ENCODE measurements at regions not wholly inside any gene's neighbourhood (a gene's known extent, or its start where the extent isn't known, plus 50 kb on each side); places are given as distances from the start of the nearest gene placed in this dataset.

DNA sequence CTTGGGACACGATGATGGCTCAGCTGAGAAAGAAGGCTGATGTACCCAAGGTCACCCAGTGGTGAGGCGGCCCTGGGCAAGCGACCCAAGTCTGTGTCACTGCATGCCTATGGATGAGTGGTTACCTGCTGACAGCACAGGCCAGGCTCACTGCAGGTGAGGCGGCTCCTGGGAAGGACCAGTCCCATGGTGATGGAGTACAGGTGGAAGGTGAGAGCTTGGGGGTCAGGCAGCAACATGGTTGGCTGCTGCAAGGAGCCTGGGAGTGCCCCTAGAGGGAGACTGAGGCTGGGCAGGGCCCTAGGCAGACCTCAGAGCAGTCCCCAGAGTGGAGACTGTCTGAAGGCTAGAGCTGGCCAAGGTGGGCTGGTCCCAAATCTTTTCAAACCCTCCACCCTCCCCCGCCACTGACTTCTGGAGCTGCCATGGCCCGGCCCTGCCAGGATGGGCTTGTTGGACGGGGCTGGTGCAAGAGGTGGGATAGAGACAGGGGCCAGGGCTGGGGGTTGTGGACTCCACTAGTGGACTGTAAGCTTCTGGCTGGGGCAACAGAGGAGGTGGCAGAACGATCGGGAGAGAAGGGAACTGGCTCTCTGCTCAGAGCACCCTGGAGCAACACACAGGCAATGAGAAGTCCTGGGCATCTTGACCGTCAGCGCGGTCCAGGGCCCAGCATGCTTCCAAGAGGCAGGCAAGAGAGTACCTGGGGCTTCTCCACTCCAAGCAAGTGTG is 72.5 kb upstream of the SLC6A11 start:
- DNase-seq = no peak

DNA sequence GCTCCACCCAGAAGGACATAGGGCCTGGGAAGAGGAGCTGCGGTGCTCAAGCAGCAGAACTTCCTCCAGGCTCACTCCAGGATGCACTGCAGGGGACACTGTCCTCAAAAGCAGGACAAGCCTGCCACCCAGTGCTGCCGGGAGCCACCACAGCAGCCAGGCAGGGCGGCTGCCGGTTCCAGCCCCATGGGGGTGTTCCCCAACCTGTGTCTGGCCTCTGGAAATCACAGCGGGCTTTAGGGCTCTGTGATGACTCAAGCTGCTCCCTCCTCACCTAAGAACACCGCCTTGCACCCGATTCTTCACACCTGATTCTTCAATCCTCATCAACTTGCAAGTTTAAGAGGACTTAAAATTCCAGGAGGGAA is 71.9 kb upstream of the SLC6A11 start:
- peak; percentile 12 to 19 for DNase-seq

DNA sequence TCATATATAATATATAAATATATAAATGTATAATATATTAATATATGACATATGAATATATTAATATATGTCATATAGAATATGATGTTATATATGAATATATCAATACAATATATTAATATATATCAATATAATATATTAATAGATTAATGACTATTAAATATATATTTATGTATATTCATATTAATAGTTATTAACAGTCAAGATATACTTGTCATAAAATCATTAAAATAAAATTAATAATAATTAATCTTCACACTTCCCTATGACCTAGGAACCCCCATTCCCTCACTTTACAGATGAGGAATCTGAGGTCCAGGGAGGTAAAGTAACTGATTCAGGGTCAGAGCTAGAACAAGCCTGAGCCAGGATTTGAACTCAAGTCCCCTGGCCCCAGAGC is 70.6 kb upstream of the SLC6A11 start:
- DNase-seq = no peak

DNA sequence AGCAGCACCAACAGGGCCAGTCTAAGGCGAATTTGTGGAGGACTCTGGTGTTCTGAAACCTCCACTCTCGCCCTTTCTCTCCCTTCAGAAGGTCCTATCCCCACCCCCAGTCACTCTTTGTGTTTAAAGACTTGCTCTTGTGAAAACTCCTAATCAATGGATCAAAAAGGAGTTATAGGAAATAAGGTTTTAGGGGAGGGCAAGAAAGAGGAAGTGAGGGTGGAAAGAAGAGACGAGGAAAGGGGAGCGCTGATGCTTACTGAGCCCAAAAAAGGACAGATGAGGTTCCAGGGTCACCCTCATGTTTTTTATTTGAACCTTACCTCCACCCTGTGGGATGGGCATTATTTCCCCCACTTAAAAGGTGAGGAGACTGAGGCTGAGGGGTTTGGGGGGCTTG is 70.0 kb upstream of the SLC6A11 start:
- no peak for DNase-seq

DNA sequence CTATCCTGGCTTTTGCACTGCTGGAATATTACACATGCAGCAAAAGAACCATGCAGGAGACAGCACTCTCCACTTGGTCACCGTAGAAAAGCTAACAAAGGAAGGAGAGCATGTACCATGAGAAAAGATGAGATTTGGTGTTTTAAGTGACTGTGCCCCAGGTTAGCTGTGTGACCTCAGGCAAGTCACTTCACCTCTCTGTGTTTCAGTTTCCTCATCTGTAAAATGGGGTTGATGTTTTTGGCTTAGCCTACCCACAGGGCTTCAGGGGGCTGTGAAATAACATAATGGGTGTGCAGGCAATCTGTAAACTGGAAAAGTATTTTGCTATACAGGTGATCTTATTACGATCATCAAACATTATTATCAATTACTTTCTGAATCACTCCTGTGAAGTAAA is 69.3 kb upstream of the SLC6A11 start:
- no peak for DNase-seq

DNA sequence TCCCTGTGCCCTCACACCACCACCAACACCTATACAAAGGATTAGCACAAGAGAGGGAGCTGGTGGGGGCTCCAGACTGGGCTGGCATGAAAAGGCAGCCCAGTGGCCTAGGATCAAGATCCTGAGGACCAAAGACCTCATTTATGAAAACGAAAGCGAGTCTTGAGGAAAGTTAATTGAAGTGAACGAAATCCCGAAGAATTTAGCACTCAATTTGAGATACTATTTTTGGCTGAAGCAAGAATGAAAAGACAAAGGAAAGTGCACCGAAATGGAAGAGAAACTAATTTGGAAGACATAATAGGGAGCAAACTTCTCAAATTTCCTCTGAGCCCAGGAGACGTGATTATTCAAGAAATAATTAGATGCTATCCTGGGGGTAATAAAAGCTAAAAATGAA is 68.7 kb upstream of the SLC6A11 start:
- DNase-seq = no peak

DNA sequence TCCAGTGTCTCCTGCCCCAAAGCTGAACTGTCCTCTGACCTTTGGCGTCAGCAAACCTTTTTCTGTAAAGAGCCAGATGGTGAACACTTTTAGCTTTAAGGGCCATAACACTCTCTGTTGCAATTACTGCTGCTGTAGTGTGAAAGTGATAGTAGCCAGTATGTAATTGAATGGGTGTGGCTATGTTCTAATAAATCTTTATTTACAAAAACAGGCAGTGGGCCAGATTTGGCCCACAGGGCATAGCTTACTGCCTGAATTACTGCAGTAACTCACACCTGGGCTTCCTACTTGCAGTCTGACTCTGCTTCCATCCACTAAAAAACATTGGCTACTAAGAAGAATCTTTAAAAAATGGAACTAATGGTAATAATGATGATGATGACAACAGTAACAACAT is 68.0 kb upstream of the SLC6A11 start:
- no peak for DNase-seq

DNA sequence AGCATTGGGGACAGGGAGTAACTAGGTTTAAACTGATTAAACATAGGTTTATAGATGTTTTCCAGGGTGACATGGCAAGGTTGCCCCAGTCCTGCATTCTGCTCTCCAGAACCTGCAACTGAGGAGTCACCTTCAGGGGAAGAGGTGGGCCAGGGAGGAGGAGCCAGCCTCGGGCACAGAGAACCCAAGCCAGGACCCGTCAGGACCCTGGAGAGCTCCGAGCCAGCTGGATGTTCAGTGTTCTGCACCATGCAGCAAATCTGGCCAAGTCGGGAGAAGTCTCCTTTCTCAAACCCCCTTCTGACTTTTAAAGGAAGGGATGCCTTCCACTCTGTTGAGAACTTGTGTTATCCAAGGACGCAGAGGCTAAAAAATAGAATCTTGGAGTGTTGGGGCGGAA is 62.1 kb upstream of the SLC6A11 start:
- DNase-seq = peak; percentile 58 to 61

DNA sequence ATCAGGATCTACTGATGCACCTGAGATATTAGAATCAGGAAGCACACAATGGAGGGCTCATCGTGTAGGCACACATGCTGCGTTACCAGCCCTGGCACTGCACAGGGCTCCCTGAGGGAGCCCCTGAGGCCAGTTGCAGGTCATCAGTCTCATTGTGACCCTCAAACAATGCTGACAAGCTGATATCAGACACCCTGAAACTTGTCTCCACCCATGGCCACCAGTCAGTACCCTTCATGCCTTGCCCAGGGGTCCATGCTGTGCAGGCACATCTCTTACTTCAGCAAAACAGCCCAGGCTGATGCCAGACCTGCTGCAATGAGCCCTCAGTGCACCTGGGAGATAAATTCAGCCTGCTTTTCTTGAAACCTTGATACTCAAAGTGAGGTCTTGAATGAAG is 59.5 kb upstream of the SLC6A11 start:
- DNase-seq = no peak

DNA sequence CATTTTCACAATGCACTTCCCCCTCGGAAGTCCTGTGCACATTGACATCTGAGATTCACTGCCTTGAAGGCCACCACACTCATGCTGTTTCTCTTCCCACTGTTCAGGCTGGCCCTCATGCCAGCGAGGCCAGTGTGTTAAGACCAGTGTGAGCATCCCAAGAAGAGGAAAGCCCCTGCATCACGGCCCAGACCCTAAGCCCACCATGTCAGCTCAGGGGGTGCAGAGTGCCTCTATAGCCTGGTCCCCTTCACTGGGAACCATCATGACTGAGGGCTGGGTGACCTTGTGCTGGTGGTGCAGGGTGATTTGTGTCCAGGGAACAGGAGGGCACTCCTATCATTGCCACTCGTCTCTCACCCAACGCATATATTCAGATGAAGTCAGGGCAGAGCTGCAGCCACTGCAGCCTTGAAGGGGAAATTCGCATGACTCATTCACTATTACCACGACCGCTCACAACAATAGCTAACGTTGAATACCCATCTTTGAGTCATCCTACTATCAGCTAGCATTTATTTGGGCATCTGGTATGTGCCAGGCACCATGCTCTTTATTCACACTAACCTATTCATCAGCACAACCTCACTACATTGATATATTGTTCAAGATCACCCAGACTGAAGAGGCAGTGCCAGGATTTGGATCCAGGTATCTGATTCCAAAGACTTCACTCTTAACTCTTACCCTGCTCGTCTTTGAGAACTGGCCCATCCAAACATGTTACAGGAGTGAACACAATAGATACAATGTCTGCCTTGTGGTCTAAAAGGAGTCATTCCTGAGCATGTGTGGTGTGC is 58.8 kb upstream of the SLC6A11 start:
- DNase-seq = no peak

DNA sequence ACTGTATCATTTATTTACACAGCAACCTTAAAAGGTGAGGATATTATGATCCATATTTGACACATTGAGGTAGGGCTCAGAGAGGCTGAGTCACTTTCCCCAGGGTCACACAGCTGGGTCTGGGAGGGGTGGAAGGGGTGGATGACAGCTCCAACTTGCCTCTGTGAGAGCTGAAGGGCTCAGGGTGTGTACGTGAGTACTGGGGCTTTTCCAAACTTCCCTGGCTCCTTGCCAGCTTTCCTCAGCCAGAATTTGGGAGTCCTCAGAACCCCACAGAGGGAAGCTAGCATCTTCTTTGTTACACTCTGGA is 58.3 kb upstream of the SLC6A11 start:
- no peak for DNase-seq

DNA sequence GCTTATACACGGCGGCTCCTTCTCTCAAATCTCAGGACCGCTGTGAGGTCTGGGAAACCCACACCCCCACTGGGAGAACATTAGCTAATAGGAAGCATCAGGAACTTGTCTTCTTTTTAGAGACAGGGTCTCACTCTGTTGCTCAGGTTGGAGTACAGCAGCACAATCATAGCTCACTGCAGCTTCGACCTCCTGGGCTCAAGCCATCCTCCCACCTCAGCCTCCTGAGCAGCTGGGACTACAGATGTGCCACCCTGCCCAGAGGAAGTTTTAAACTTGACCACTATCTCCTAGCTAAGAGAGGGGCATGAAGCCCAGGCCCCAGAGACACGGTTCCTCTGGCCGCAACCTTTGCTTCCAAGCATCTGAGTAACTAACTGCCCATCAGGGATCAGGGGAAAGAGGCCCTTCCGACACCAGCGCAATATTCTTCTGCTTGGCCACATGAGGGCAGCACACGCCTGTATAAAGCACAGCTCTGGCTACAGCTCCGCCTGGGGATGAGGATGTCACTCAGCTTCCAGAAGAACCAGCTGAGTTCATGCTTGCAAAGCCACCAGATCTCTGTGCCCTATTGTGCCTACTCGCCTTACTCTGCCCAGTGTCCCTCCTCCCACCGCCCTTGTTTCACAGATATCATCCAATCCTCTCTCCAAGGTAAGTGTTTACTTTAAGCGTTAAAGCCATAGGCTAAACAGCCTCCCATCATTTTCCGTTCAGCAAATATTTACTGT is 57.6 kb upstream of the SLC6A11 start:
- DNase-seq = peak; percentile 44 to 56

DNA sequence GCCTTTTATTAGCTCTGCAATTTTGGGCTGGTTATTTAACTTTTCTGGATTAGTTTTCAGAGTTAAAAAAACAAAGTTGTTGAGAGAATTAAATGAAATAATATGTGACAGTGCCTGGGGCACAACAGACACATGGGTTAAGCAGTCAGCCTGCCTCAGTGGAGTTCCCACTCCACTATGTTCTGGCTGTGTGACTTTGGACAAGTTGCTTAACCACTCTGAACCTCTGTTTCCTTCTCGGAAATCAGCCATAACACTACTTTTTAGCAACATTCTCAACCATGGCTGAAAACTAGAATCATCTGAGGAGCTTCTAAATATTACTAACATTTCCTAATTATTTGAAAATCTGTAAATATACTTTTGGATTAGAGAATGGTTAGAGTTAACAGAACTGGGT is 56.5 kb upstream of the SLC6A11 start:
- no peak for DNase-seq

DNA sequence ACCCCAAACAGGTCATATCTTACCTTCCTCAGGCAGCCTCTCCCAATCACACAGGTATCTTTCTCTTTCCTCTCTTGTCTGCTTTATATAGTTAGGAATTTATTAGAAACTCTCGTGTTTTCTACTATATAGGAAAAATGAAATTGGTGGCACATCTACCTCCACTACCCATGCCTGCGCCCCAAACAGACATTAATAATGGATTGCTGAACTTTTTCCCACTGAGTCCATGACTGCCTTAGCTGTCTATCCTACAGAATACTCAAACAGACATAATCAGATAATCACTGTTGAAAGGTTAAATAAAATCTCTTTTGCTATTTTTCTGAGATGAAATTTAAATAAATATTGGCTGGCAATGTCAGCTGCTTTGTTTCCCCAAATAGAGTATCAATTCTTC is 55.8 kb upstream of the SLC6A11 start:
- DNase-seq = no peak

DNA sequence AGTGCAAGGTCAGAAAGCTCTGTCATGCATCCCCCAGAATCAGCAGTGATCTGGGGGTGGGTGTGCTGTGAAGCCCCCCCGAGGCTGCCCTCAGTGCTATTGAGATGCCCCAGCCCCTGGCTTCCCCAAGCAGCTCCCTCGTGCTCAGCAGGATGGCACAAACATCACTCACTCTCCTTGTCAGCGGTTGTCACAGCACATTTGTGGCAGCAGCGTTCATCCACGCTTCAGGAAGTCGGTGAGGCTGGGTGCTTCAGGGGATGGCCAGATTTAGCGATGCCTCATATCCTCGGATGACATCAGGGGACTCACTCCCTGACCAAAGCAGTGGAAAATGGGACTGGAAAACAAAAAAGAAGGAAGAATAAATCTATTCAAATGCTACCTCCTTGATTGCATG is 54.4 kb upstream of the SLC6A11 start:
- DNase-seq = no peak

DNA sequence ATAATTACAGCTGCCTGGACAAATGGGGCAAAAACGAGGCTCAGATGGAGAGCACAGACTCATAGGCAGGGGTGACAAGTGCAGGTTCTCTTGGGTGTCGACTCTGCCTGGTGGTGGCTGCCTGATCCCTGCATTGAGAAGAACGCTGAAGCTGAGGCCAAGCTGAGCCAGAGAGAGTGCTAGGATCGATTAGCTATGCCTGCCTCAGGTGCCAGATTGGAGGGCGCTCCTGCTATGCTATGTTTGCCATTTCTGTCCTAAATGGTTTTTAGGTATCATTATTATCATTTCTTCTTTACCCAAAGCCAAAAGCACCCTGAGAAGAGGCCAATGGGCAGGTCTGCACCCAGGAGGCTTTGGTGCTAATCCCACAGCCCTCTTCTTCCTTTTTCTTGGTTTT is 53.9 kb upstream of the SLC6A11 start:
- no peak for DNase-seq

DNA sequence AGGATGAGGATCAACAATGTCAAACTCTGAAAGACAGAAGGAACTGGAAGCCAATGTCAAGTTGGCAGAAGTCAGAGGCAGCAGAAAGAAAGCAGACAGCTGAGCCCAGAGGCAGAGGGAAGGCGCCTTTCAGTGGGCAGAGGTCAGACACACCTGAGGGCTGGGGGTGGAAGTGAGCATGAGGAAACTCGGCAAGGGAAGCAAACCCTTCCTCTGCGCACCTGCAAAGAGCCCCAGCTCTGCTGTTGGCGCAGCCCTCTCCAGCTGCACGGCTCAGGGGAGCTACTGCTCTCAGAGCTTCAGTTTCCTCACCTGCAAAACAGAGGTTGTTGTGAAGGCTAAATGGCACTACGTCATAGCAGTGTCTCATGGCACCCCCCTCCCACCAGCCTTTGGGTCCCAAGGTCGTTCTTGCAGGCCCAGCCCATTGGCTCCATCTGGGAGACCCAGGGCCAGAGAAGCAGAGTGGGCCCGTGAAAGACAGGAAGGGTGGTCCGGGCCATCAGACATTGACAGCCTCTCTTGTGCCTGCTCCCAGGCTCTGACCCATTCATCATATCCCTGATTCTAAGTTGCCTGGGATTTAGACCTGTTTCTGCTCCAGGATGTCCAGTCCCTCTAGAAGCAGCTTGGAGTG is 53.3 kb upstream of the SLC6A11 start:
- DNase-seq = no peak

DNA sequence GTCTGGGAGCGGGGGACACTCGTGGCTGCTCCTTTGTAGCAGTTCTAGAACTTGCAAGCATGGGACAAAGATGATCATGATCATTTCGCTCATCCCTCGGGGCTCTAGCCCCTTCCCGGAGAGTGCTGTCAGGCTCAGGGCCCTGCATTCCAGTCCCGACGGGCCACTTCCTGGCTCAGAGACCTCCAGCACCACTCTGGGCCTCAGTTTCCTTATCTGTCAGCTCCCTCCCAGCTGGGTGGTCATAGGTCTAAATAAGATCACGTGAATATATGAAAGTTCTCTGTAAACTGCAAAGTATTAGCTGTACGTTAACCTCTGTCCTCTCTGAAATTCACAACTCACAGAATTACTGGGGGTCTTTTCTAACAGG is 52.8 kb upstream of the SLC6A11 start:
- no peak for DNase-seq

DNA sequence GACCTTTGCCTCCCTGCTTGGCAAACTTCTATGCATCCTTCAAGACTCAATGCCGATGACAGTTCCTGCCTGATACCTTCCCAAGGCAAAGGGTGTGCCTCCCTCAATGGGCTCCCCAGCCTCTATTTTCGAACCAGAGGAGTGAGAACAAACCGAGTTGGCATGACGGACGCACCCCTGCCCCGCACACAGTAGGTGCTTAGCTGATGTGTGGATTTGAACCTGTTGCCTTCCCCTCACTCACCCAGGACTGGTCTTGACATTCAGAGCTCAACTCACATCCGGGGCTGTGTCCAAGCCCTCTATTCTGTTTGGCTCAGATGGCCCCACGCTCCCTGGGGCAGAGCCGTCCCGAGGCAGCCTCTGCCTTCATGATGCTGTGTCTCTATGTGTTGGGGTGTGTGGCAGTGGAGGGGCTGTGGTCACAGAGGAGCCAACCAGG is 52.2 kb upstream of the SLC6A11 start:
- no peak for DNase-seq

DNA sequence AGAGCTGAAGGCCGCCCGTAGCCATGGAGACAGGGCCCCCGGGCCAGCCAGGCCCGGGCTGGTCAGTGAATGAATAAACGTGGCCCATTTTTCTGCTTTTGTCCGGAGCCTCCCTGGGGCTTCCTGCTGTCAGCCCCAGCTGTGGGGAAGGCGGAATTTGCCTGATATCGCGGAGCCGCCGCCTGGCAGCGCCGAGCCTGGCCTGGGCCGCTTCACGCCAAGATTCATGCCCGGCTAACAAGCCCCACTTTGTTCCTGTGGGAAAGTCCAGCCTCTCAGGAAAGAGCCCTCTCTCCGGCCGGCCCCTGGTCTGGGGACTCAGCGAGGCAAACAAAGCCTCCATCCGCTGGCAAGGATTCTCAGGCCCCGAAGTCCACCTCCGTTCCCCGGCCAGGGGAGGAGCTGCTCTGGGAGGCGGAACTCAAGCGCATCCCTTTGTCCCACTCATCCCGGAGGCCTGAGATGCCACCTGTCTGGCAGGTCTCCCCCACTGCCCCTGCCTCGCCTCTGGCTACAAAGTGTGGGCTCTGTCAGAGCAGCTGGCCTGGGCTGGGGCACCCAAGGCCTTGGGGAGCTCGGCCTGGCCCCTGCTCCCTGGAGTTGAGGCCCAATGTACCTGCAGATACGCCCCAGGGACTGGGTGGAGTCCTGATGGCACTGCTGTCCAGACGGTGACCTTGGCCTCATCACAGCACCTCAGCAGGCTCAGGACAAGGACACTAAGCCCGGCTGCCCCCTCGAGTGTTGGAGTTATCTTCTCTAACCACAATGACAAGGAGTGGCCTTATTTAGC is 51.6 kb upstream of the SLC6A11 start:
- no peak for DNase-seq

DNA sequence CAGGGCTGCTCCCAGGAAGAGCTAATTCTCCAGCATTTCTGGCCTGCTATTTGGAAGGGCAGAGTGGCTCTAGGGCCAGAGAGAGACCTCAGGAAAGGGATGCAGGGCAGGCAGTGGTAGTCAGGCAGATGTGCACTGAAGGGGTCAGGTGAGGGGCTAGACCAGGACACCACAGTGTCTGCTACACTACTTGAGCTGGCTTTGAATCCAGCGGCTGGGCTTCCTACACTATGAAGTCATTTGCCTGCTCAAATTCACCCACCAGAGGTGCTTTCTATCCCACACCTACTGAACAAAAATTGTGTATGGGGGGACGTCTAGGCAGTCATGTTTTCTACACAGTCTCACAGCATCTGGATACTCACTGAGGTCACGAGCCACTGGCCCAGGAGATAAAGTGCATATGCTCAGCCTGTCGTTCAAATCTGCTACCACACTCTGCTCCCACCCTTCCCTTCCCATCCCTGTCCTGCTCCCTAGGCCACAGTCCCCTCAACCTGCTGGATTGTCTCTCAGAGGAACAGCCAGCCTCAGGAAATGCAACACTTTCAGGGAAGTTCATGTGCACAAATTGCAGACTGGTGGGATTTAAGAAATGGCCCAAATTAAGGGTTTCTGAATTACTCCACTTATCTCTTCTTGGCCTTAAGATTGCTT is 49.9 kb upstream of the SLC6A11 start:
- DNase-seq = no peak
